BE2C (cell line): ENCODE measurements at regions not wholly inside any gene's neighbourhood (a gene's known extent, or its start where the extent isn't known, plus 50 kb on each side); places are given as distances from the start of the nearest gene placed in this dataset.

Experiments used
- DNase-seq: peaks from one replicate; pipeline ENCODE4 v3.0.0-alpha.2; 2020
- H3K27me3 ChIP-seq: fragments of 250-450 bp; sonication (Bioruptor Pico); 2 replicates; pipeline ENCODE4 v1.5.1; 2020; ENCODE audit warnings: mild to moderate bottlenecking
- H3K36me3 ChIP-seq: fragments of 250-450 bp; sonication (Bioruptor Pico); 2 replicates; pipeline ENCODE4 v1.5.1; 2020; ENCODE audit warnings: mild to moderate bottlenecking
- H3K4me1 ChIP-seq: fragments of 250-450 bp; sonication (Bioruptor Pico); 2 replicates; pipeline ENCODE4 v1.5.1; 2020
- H3K4me3 ChIP-seq: 2 replicates; pipeline ENCODE4 v1.5.1; 2011; ENCODE audit warnings: low read depth, low read length
- H3K9me3 ChIP-seq: fragments of 250-450 bp; sonication (Bioruptor Pico); 2 replicates; pipeline ENCODE4 v1.5.1; 2020
- TF ChIP-seq, protein P1 (sequence below): IDR thresholded peaks from 2 replicates; pipeline ENCODE4 v1.5.1; 2012; ENCODE audit warnings: mild to moderate bottlenecking, low read depth, low read length

DNA sequence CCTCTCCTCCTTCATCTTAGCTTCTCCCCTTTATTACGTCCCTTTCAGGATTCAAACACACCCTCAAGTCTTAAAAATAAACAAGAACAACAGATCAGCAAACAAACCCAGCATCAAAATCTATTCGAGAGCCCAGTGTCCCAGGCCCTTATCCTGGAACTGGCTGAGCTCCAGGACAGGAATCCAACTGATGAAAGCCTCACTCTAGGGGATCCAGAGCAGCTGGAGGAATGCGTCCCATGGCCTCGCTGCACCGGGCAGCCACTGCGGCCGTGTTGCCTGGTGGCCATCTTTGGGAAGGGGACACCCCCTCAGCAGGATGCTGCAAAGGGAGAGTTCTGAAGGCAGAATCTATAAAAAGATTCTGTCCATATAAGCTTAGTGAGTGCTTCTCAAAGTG, 156.5 kb upstream of the BMPER start:
- H3K27me3 ChIP-seq, result no peaks in the 10 kb centered on the region
- H3K4me3 ChIP-seq, result no peak overlapping the region
- H3K4me1 ChIP-seq, result no peaks in the 10 kb centered on the region
- DNase-seq, result no peak
- TF ChIP-seq, protein P1, sequence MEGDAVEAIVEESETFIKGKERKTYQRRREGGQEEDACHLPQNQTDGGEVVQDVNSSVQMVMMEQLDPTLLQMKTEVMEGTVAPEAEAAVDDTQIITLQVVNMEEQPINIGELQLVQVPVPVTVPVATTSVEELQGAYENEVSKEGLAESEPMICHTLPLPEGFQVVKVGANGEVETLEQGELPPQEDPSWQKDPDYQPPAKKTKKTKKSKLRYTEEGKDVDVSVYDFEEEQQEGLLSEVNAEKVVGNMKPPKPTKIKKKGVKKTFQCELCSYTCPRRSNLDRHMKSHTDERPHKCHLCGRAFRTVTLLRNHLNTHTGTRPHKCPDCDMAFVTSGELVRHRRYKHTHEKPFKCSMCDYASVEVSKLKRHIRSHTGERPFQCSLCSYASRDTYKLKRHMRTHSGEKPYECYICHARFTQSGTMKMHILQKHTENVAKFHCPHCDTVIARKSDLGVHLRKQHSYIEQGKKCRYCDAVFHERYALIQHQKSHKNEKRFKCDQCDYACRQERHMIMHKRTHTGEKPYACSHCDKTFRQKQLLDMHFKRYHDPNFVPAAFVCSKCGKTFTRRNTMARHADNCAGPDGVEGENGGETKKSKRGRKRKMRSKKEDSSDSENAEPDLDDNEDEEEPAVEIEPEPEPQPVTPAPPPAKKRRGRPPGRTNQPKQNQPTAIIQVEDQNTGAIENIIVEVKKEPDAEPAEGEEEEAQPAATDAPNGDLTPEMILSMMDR, result no peak
- H3K36me3 ChIP-seq, result no peaks in the 10 kb centered on the region
- H3K9me3 ChIP-seq, result no peaks in the 10 kb centered on the region

DNA sequence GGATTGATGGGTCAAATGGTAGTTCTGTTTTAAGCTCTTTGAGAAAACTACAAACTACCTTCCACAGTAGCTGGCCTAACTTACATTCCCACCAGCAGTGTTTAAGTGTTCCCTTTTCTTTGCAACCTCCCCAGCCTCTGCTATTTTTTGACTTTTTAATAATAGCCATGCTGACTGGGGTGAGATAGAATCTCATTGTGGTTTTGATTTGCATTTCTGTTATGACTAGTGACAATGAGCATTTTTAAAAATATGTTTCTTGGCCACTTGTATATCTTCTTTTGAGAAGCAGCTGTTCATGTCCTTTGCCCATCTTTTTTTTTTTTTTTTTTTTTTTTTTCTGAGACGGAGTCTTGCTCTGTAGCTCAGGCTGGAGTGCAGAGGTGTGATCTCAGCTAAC, 155.2 kb upstream of the BMPER start:
- no peaks in the 10 kb centered on the region for H3K9me3 ChIP-seq

DNA sequence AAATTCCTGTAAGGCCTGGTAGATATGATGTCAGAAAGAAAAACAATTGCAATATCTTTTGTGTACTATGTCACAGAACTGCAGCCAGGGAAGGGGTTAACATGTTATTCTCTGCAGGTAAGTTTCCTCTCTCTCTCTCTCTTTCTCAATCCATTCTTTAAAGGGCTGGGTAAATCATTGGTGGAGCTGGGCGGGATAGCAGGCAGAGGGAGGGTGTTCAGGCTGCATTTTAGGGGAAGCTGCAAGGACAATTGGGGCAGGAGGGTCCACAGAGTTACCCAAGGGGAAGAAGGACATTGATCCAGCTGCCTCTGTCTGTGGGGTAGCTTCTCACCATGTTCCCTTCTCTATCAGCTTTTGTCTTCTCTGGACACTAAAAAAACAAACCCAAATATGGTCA, 153.9 kb upstream of the BMPER start:
- Histone ChIP-seq H3K27me3 (no peaks in the 10 kb centered on the region), H3K4me3 (no peak overlapping the region), H3K36me3 (no peaks in the 10 kb centered on the region), H3K4me1 (no peaks in the 10 kb centered on the region; the same call in 1 of the 2 replicates), H3K9me3 (no peaks in the 10 kb centered on the region)
- TF ChIP-seq, protein P1, result no peak
- no peak for DNase-seq

More for the DNA sequence above, 155.2 kb upstream of the BMPER start:
- H3K27me3 ChIP-seq, result no peaks in the 10 kb centered on the region
- no peaks in the 10 kb centered on the region; the same call in 1 of the 2 replicates for H3K4me1 ChIP-seq
- H3K36me3 ChIP-seq, result no peaks in the 10 kb centered on the region
- H3K4me3 ChIP-seq, result no peak overlapping the region
- TF ChIP-seq, protein P1, result no peak
- no peak for DNase-seq

DNA sequence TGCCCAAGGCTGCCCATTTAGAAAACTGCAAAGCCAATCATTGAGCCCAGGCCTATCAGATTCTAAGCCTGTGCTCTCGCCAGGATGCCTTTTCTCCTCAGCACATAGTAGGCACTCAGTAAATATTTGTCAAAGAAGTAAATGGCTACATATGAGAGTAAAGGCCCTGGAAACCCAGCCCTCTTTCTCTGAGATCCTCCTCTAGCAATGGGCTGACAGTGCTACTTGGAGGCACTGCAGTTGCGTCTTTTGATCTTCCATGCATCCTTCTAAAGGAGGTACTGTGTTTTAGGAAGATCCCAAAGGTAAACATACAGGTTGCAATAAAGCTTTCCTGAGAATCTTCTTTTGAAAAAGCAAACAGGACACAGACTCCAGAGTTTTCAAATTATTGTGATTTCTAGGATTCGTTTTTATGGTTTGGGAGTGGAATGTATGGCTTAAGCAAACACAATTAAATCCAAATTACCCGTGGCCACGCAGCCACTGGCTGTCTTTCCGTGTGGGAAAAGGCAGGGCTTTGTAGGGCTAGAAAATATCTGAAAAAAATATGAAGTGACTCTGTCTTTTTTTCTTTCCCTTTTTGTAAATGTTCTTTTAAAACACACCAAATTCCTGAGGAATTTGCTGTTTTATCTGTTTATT, 151.3 kb upstream of the BMPER start:
- H3K27me3 ChIP-seq, result no peaks in the 10 kb centered on the region
- no peaks in the 10 kb centered on the region for H3K9me3 ChIP-seq
- no peak for DNase-seq

DNA sequence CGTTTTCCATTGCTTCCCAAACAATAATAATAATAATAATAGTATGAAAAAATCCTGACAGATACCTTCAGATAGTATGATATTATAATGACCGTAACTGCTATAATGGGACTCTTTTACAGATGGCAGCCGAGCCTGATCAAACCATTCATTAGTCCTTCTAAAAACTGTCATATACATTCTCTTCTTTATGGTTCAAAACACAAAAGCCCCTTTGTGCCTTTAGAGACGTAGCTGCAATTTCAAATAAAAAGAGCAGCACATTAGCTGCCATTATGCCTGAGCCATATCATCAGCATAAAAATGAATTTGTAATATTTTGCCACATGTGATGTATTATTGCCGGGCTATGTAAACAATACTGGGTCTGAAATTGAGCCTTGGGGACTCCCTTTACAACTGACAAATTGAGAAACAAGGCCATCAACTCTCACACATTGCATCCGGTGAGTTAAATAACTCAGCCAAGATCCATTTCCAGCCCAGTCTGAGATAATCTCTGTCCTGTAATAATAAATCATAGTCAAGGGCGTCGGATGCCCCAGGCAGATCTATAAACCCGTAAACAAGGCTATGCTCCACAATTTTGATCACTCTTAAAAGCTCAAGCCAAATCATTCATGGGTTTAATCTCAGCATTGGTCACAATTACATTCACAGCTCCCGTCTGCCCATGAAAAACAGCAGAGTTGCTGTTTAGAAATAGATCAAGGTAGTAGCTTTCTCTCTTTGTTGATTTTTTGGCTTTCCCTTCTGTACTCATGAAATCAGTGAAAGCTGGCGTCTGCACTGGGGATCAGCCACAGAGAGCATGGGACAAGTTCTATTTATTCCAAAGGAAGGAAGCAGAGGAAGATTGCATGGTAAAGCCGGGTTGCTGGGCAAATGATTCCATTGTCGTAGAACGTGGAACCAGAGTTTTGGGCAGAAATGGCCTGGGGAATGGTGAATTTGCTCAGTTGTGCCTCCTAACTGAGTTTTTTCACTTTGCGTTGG, 150.1 kb upstream of the BMPER start:
- no peak for DNase-seq
- no peaks in the 10 kb centered on the region for H3K36me3 ChIP-seq
- no peak overlapping the region for H3K4me3 ChIP-seq
- no peaks in the 10 kb centered on the region for H3K9me3 ChIP-seq
- TF ChIP-seq, protein P1, result no peak
- H3K27me3 ChIP-seq, result no peaks in the 10 kb centered on the region
- H3K4me1 ChIP-seq, result no peaks in the 10 kb centered on the region; the same call in 1 of the 2 replicates

More for the DNA sequence above, 151.3 kb upstream of the BMPER start:
- H3K4me3 ChIP-seq, result no peak overlapping the region
- no peaks in the 10 kb centered on the region for H3K36me3 ChIP-seq
- TF ChIP-seq, protein P1, result no peak
- no peaks in the 10 kb centered on the region; the same call in 1 of the 2 replicates for H3K4me1 ChIP-seq
